ENCODE measurements at regions not wholly inside any gene's neighbourhood (a gene's known extent, or its start where the extent isn't known, plus 50 kb on each side); places are given as distances from the start of the nearest gene placed in this dataset.

- no peaks in the 10 kb centered on the region for H3K27me3 Mint-ChIP-seq
- Histone ChIP-seq H3K27me3 (ENCODE audit: control insufficient read depth in 1 of 2, insufficient read depth in 2 of 2, low read length in 2 of 2) (no peaks in the 10 kb centered on the region), H3K36me3 (ENCODE audit: insufficient read depth, low read length) (no peaks in the 10 kb centered on the region), H3K27ac (ENCODE audit: low read depth in 1 of 2, low read length in 2 of 2) (no peak overlapping the region), H3K4me3 (ENCODE audit: low read length) (no peak overlapping the region), H3K9me3 (ENCODE audit: control insufficient read depth in 1 of 2, insufficient read depth in 1 of 2, low read length in 2 of 2) (no peaks in the 10 kb centered on the region), H3K4me1 (ENCODE audit: insufficient read depth, low read length) (no peaks in the 10 kb centered on the region)
- peaks cover 2% of the 10 kb centered on the region for H3K9me3 Mint-ChIP-seq
- H3K4me1 Mint-ChIP-seq (ENCODE audit: low read depth): no peaks in the 10 kb centered on the region
- ChIA-PET CTCF (no interaction called here), POLR2A (no interaction called here)
- TF ChIP-seq, protein P1, sequence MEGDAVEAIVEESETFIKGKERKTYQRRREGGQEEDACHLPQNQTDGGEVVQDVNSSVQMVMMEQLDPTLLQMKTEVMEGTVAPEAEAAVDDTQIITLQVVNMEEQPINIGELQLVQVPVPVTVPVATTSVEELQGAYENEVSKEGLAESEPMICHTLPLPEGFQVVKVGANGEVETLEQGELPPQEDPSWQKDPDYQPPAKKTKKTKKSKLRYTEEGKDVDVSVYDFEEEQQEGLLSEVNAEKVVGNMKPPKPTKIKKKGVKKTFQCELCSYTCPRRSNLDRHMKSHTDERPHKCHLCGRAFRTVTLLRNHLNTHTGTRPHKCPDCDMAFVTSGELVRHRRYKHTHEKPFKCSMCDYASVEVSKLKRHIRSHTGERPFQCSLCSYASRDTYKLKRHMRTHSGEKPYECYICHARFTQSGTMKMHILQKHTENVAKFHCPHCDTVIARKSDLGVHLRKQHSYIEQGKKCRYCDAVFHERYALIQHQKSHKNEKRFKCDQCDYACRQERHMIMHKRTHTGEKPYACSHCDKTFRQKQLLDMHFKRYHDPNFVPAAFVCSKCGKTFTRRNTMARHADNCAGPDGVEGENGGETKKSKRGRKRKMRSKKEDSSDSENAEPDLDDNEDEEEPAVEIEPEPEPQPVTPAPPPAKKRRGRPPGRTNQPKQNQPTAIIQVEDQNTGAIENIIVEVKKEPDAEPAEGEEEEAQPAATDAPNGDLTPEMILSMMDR (IDR thresholded peaks at IDR 0.05): no peak
- intact Hi-C loops (cut with DNase I, micrococcal nuclease): no loop called here
- no peak for DNase-seq
- H3K36me3 Mint-ChIP-seq (ENCODE audit: low read depth): no peaks in the 10 kb centered on the region
- H3K27ac Mint-ChIP-seq: no peak overlapping the region
- H3K4me3 Mint-ChIP-seq: no peak overlapping the region
- ATAC-seq (ENCODE audit: poor library complexity): no peak
These were observed 326.5 kb downstream of the CAAP1 start for GRCh38 chr9:26566141-26566540.

DNA sequence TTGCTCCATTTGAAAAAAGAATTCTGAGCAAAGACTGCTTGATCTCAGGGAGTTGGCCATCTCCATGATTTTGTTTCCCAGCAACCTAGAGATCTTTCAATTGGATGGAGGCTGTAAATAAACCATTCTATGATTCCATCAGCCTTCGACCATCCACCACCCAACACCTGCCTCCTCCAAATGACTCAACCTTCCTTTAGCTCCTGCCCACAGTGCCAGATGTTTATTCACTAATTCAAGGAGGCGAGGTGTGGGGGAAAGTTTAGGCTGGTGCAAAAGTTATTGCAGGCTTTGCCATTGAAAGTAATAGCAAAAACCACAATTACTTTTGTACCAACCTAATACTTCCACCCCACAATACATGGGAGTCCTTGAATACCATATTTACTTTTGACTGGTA lies 327.5 kb downstream of the CAAP1 start:
- intact Hi-C loops (cut with DNase I, micrococcal nuclease): no loop called here
- Mint-ChIP-seq H3K9me3 (peaks cover 2% of the 10 kb centered on the region), H3K36me3 (ENCODE audit: low read depth) (no peaks in the 10 kb centered on the region), H3K27me3 (no peaks in the 10 kb centered on the region), H3K4me3 (no peak overlapping the region), H3K4me1 (ENCODE audit: low read depth) (no peaks in the 10 kb centered on the region), H3K27ac (no peak overlapping the region)
- ATAC-seq (ENCODE audit: poor library complexity) (no peak), DNase-seq (no peak)
- H3K27ac ChIP-seq (ENCODE audit: low read depth in 1 of 2, low read length in 2 of 2): no peak overlapping the region
- POLR2A ChIA-PET: no interaction called here
- no peaks in the 10 kb centered on the region for H3K27me3 ChIP-seq (ENCODE audit: control insufficient read depth in 1 of 2, insufficient read depth in 2 of 2, low read length in 2 of 2)
- TF ChIP-seq, protein P1 (IDR thresholded peaks at IDR 0.05): no peak
- CTCF ChIA-PET: no interaction called here
- H3K36me3 ChIP-seq (ENCODE audit: insufficient read depth, low read length): no peaks in the 10 kb centered on the region
- H3K9me3 ChIP-seq (ENCODE audit: control insufficient read depth in 1 of 2, insufficient read depth in 1 of 2, low read length in 2 of 2): no peaks in the 10 kb centered on the region
- H3K4me1 ChIP-seq (ENCODE audit: insufficient read depth, low read length): no peaks in the 10 kb centered on the region
- no peak overlapping the region for H3K4me3 ChIP-seq (ENCODE audit: low read length)

DNA sequence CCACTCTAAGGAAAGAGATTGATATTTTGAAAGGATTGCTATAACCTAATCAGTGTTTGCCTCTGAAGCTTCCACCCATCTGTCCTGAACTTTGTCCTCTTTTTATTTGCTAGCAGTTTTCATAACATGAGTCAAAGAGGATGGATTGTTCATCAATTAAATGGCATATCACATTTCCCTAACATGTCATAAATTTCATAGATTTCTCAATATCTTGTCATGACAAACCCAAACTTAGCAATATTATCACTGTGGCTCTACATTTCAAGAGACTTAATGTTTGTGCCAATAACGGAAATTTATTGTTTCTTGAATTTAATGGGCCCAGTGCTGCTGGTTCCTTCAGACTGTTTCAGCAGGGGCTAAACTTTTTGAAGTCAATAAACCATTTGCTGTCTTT lies 330.3 kb downstream of the CAAP1 start:
- Histone ChIP-seq H3K4me3 (ENCODE audit: low read length) (no peak overlapping the region), H3K9me3 (ENCODE audit: control insufficient read depth in 1 of 2, insufficient read depth in 1 of 2, low read length in 2 of 2) (no peaks in the 10 kb centered on the region), H3K36me3 (ENCODE audit: insufficient read depth, low read length) (no peaks in the 10 kb centered on the region), H3K27me3 (ENCODE audit: control insufficient read depth in 1 of 2, insufficient read depth in 2 of 2, low read length in 2 of 2) (no peaks in the 10 kb centered on the region), H3K4me1 (ENCODE audit: insufficient read depth, low read length) (no peaks in the 10 kb centered on the region), H3K27ac (ENCODE audit: low read depth in 1 of 2, low read length in 2 of 2) (no peak overlapping the region)
- H3K4me3 Mint-ChIP-seq: no peak overlapping the region
- peaks cover 6% of the 10 kb centered on the region for H3K9me3 Mint-ChIP-seq
- CTCF ChIA-PET: no interaction called here
- no peaks in the 10 kb centered on the region for H3K4me1 Mint-ChIP-seq (ENCODE audit: low read depth)
- no peak overlapping the region for H3K27ac Mint-ChIP-seq
- H3K27me3 Mint-ChIP-seq: no peaks in the 10 kb centered on the region
- DNase-seq: no peak
- ATAC-seq (ENCODE audit: poor library complexity): no peak
- POLR2A ChIA-PET: no interaction called here
- H3K36me3 Mint-ChIP-seq (ENCODE audit: low read depth): no peaks in the 10 kb centered on the region
- TF ChIP-seq, protein P1 (IDR thresholded peaks at IDR 0.05): no peak
- intact Hi-C loops (cut with DNase I, micrococcal nuclease): no loop called here

Measured in CD4-positive, alpha-beta T cell (primary cell).